ENCODE measurements at regions not wholly inside any gene's neighbourhood (a gene's known extent, or its start where the extent isn't known, plus 50 kb on each side); places are given as distances from the start of the nearest gene placed in this dataset.

DNA sequence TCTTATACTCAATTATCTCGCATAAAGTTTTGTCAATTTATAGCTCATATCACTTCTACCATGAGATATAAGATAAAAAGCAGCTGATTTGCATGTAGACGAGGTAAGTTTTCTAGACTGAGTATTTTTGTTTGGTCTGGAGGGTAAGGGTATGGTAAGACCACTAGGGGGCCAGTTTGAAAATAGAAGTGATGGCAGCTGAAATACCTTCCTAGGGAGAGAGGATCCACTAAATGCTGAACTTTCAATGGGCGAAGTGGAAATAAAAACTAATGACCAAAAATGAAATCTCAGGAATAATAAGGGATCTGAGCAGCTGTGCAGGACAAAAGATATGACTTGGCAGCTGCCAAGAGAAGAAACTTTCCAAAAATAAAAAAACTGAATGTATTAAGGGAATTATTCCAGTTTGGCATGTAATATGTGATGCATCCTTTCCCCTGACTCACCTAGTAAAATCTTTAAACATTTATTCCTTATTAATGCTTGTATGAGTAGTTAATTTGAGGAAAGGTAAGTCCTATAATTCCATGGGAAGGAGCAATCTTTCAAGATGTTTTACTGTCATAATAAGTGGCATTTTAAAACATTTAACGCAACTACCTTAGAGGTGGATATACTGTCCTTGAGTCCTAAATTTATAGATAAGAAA is 754.5 kb downstream of the C12orf50 start:
- Histone ChIP-seq H3K27ac (ENCODE audit: low read depth, low read length) (no peak overlapping the region), H3K79me2 (ENCODE audit: control insufficient read depth, low read length) (no peaks in the 10 kb centered on the region), H3K9me3 (ENCODE audit: control insufficient read depth, insufficient read depth, low read length) (no peaks in the 10 kb centered on the region), H3F3A (ENCODE audit: control insufficient read depth, insufficient read depth) (no peaks in the 10 kb centered on the region), H3K4me2 (ENCODE audit: low read length) (no peak overlapping the region), H3K36me3 (ENCODE audit: control insufficient read depth, low read length) (no peaks in the 10 kb centered on the region), H3K9me2 (replicated peaks; ENCODE audit: control insufficient read depth, low read length) (no peaks in the 10 kb centered on the region), H4K20me1 (ENCODE audit: control insufficient read depth, insufficient read depth, low read depth, low read length) (no peaks in the 10 kb centered on the region), H3K4me1 (ENCODE audit: control insufficient read depth, low read length) (no peaks in the 10 kb centered on the region), H3K27me3 (ENCODE audit: control insufficient read depth, low read length) (no peaks in the 10 kb centered on the region), H3K4me3 (ENCODE audit: low read length) (no peak overlapping the region)
- TF ChIP-seq EZH2phosphoT487 (IDR thresholded peaks at IDR 0.05; ENCODE audit: borderline replicate concordance, low read length), result no peak
- TF ChIP-seq, protein P1, sequence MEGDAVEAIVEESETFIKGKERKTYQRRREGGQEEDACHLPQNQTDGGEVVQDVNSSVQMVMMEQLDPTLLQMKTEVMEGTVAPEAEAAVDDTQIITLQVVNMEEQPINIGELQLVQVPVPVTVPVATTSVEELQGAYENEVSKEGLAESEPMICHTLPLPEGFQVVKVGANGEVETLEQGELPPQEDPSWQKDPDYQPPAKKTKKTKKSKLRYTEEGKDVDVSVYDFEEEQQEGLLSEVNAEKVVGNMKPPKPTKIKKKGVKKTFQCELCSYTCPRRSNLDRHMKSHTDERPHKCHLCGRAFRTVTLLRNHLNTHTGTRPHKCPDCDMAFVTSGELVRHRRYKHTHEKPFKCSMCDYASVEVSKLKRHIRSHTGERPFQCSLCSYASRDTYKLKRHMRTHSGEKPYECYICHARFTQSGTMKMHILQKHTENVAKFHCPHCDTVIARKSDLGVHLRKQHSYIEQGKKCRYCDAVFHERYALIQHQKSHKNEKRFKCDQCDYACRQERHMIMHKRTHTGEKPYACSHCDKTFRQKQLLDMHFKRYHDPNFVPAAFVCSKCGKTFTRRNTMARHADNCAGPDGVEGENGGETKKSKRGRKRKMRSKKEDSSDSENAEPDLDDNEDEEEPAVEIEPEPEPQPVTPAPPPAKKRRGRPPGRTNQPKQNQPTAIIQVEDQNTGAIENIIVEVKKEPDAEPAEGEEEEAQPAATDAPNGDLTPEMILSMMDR (IDR thresholded peaks at IDR 0.05; ENCODE audit: low read depth, low read length, poor library complexity, severe bottlenecking), result peak; percentile 44

DNA sequence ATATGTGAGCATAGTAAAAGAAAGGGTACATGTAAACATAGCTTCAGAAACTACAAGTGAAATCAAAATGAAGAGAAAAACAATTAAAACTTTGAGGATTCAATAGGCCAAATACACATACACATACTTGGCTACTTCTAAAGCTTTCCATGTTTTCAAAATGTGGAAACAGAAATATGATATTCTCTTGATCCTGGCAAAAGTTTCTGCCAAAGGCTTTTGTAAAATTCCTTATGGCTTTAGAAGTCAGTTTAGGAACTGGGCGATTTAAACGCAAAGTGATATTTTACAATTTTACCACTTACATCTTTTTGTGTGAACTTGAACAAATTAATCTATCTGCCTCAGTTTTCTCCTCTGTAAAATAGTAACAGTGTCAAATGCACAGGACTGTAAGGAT is 756.4 kb downstream of the C12orf50 start:
- TF ChIP-seq, protein P1 (IDR thresholded peaks at IDR 0.05; ENCODE audit: low read depth, low read length, poor library complexity, severe bottlenecking), result no peak
- no peak for TF ChIP-seq EZH2phosphoT487 (IDR thresholded peaks at IDR 0.05; ENCODE audit: borderline replicate concordance, low read length)
- Histone ChIP-seq H4K20me1 (ENCODE audit: control insufficient read depth, insufficient read depth, low read depth, low read length) (no peaks in the 10 kb centered on the region), H3K27me3 (ENCODE audit: control insufficient read depth, low read length) (no peaks in the 10 kb centered on the region)

GRCh38 chr12:87270919-87271318 is 758.3 kb downstream of the C12orf50 start:
- Histone ChIP-seq H3K27me3 (ENCODE audit: control insufficient read depth, low read length) (no peaks in the 10 kb centered on the region), H3K4me3 (ENCODE audit: low read length) (no peak overlapping the region), H3K4me1 (ENCODE audit: control insufficient read depth, low read length) (no peaks in the 10 kb centered on the region), H3K79me2 (ENCODE audit: control insufficient read depth, low read length) (no peaks in the 10 kb centered on the region), H3K36me3 (ENCODE audit: control insufficient read depth, low read length) (no peaks in the 10 kb centered on the region), H3F3A (ENCODE audit: control insufficient read depth, insufficient read depth) (no peaks in the 10 kb centered on the region), H4K20me1 (ENCODE audit: control insufficient read depth, insufficient read depth, low read depth, low read length) (no peaks in the 10 kb centered on the region), H3K27ac (ENCODE audit: low read depth, low read length) (no peak overlapping the region), H3K4me2 (ENCODE audit: low read length) (no peak overlapping the region), H3K9me2 (replicated peaks; ENCODE audit: control insufficient read depth, low read length) (no peaks in the 10 kb centered on the region), H3K9me3 (ENCODE audit: control insufficient read depth, insufficient read depth, low read length) (no peaks in the 10 kb centered on the region)
- TF ChIP-seq, protein P1 (IDR thresholded peaks at IDR 0.05; ENCODE audit: low read depth, low read length, poor library complexity, severe bottlenecking), result no peak
- TF ChIP-seq EZH2phosphoT487 (IDR thresholded peaks at IDR 0.05; ENCODE audit: borderline replicate concordance, low read length), result no peak

More for the DNA sequence above, 756.4 kb downstream of the C12orf50 start:
- no peak overlapping the region for H3K27ac ChIP-seq (ENCODE audit: low read depth, low read length)
- H3K36me3 ChIP-seq (ENCODE audit: control insufficient read depth, low read length), result no peaks in the 10 kb centered on the region
- no peaks in the 10 kb centered on the region for H3K79me2 ChIP-seq (ENCODE audit: control insufficient read depth, low read length)
- H3K4me1 ChIP-seq (ENCODE audit: control insufficient read depth, low read length), result no peaks in the 10 kb centered on the region
- no peaks in the 10 kb centered on the region for H3F3A ChIP-seq (ENCODE audit: control insufficient read depth, insufficient read depth)
- no peak overlapping the region for H3K4me2 ChIP-seq (ENCODE audit: low read length)
- no peak overlapping the region for H3K4me3 ChIP-seq (ENCODE audit: low read length)
- H3K9me3 ChIP-seq (ENCODE audit: control insufficient read depth, insufficient read depth, low read length), result no peaks in the 10 kb centered on the region
- no peaks in the 10 kb centered on the region for H3K9me2 ChIP-seq (replicated peaks; ENCODE audit: control insufficient read depth, low read length)

All from DOHH2 (cell line).